Panc1 (cell line): ENCODE measurements at regions not wholly inside any gene's neighbourhood (a gene's known extent, or its start where the extent isn't known, plus 50 kb on each side); places are given as distances from the start of the nearest gene placed in this dataset.

Experiments
- POLR2AphosphoS5 ChIP-seq: IDR thresholded peaks from 2 replicates; pipeline ENCODE4 v1.6.1; 2012; ENCODE audit warnings: mild to moderate bottlenecking, low read depth, low read length, moderate library complexity
- TF ChIP-seq, protein P1 (sequence below): fragments of 450-650 bp; IDR thresholded peaks from 2 replicates; pipeline ENCODE4 v1.5.1; 2017; ENCODE audit warnings: mild to moderate bottlenecking

- TF ChIP-seq, protein P1, sequence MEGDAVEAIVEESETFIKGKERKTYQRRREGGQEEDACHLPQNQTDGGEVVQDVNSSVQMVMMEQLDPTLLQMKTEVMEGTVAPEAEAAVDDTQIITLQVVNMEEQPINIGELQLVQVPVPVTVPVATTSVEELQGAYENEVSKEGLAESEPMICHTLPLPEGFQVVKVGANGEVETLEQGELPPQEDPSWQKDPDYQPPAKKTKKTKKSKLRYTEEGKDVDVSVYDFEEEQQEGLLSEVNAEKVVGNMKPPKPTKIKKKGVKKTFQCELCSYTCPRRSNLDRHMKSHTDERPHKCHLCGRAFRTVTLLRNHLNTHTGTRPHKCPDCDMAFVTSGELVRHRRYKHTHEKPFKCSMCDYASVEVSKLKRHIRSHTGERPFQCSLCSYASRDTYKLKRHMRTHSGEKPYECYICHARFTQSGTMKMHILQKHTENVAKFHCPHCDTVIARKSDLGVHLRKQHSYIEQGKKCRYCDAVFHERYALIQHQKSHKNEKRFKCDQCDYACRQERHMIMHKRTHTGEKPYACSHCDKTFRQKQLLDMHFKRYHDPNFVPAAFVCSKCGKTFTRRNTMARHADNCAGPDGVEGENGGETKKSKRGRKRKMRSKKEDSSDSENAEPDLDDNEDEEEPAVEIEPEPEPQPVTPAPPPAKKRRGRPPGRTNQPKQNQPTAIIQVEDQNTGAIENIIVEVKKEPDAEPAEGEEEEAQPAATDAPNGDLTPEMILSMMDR, result no peak
- TF ChIP-seq POLR2AphosphoS5, result no peak
These were observed 354.9 kb upstream of the FAR2 start for GRCh38 chr12:28794211-28794610.
